GM10266 (cell line): ENCODE measurements at regions not wholly inside any gene's neighbourhood (a gene's known extent, or its start where the extent isn't known, plus 50 kb on each side); places are given as distances from the start of the nearest gene placed in this dataset.

Source experiments
- DNase-seq: peaks from one replicate; pipeline ENCODE4 v3.0.0; 2012; ENCODE audit errors: extremely low spot score
- CTCF ChIP-seq: IDR thresholded peaks from 2 replicates; pipeline ENCODE4 v1.5.1; 2012; ENCODE audit warnings: mild to moderate bottlenecking, low read depth; ENCODE audit not compliant: control insufficient read depth, insufficient read depth; ENCODE audit errors: missing control alignments

- no peak for DNase-seq
- TF ChIP-seq CTCF = no peak
Measured at GRCh38 chr7:95668504-95669018, 72.2 kb upstream of the PDK4 start.

GRCh38 chr7:95662987-95663386 is 66.7 kb upstream of the PDK4 start:
- TF ChIP-seq CTCF = no peak
- no peak for DNase-seq

GRCh38 chr7:95660023-95660434 is 63.7 kb upstream of the PDK4 start:
- TF ChIP-seq CTCF = no peak
- DNase-seq = no peak

- no peak for TF ChIP-seq CTCF
Measured at GRCh38 chr7:95658676-95659075, 62.4 kb upstream of the PDK4 start.

GRCh38 chr7:95649546-95649945 is 53.2 kb upstream of the PDK4 start:
- no peak for DNase-seq
- no peak for TF ChIP-seq CTCF

More at GRCh38 chr7:95658676-95659075, 62.4 kb upstream of the PDK4 start:
- no peak for DNase-seq

- no peak for TF ChIP-seq CTCF
- DNase-seq = no peak
Measured at GRCh38 chr7:95646350-95646749, 50.0 kb upstream of the PDK4 start.
